ENCODE measurements at regions not wholly inside any gene's neighbourhood (a gene's known extent, or its start where the extent isn't known, plus 50 kb on each side); places are given as distances from the start of the nearest gene placed in this dataset.

- TF ChIP-seq CTCF (IDR thresholded peaks at IDR 0.05) (no peak), POLR2A (IDR thresholded peaks at IDR 0.05) (no peak)
Observed at GRCh38 chr15:29348336-29348914, 78.8 kb upstream of the NSMCE3 start.
